ENCODE measurements at regions not wholly inside any gene's neighbourhood (a gene's known extent, or its start where the extent isn't known, plus 50 kb on each side); places are given as distances from the start of the nearest gene placed in this dataset.

GRCh38 chr2:109070290-109070689, 58.7 kb upstream of the SH3RF3 start:
- Histone ChIP-seq H2AFZ (no peak overlapping the region), H3K4me2 (ENCODE audit: unreplicated experiment) (no peak overlapping the region), H4K20me1 (ENCODE audit: insufficient read depth) (no peaks in the 10 kb centered on the region), H3K9me2 (ENCODE audit: insufficient read depth) (no peaks in the 10 kb centered on the region), H3F3A (ENCODE audit: insufficient read depth) (no peaks in the 10 kb centered on the region), H3K27ac (no peak overlapping the region), H3K79me2 (ENCODE audit: insufficient read depth) (no peaks in the 10 kb centered on the region), H3K4me3 (no peak overlapping the region), H3K27me3 (replicated peaks; ENCODE audit: insufficient read depth) (peaks cover 61% of the 10 kb centered on the region), H3K36me3 (ENCODE audit: low read depth) (no peaks in the 10 kb centered on the region), H3K9ac (no peak overlapping the region), H3K4me1 (ENCODE audit: insufficient read depth) (no peaks in the 10 kb centered on the region), H3K9me3 (ENCODE audit: low read depth) (no peaks in the 10 kb centered on the region)
- 30% methylated on average over 6 of the region's 6 CpGs for WGBS, 2 experiments (ENCODE audit: low coverage in 1 of 2, low lambda C conversion rate in 2 of 2, missing lambda C conversion rate in 2 of 2)
- in situ Hi-C loops (cut with MboI), result no loop called here
- TF ChIP-seq EZH2 (IDR thresholded peaks at IDR 0.05; ENCODE audit: insufficient read depth, poor library complexity, severe bottlenecking) (no peak), EZH2phosphoT487 (IDR thresholded peaks at IDR 0.05; ENCODE audit: insufficient read depth, low read depth) (no peak)
- DNase-seq, result no peak

GRCh38 chr2:109069331-109070194, 59.4 kb upstream of the SH3RF3 start:
- no peak overlapping the region for H3K27ac ChIP-seq
- TF ChIP-seq EZH2phosphoT487 (IDR thresholded peaks at IDR 0.05; ENCODE audit: insufficient read depth, low read depth), result no peak
- TF ChIP-seq EZH2 (IDR thresholded peaks at IDR 0.05; ENCODE audit: insufficient read depth, poor library complexity, severe bottlenecking), result no peak
- no peak overlapping the region for H3K4me3 ChIP-seq
- no peak overlapping the region for H3K4me2 ChIP-seq (ENCODE audit: unreplicated experiment)
- H4K20me1 ChIP-seq (ENCODE audit: insufficient read depth), result no peaks in the 10 kb centered on the region
- no peaks in the 10 kb centered on the region for H3K9me2 ChIP-seq (ENCODE audit: insufficient read depth)
- no peaks in the 10 kb centered on the region for H3K4me1 ChIP-seq (ENCODE audit: insufficient read depth)
- 32 to 34% methylated on average over 9 of the region's 9 CpGs for WGBS, 2 experiments (ENCODE audit: low coverage in 1 of 2, low lambda C conversion rate in 2 of 2, missing lambda C conversion rate in 2 of 2)
- H3K9ac ChIP-seq, result no peak overlapping the region
- peaks cover 65% of the 10 kb centered on the region for H3K27me3 ChIP-seq (replicated peaks; ENCODE audit: insufficient read depth)
- in situ Hi-C loops (cut with MboI), result no loop called here
- no peak for DNase-seq
- H3K9me3 ChIP-seq (ENCODE audit: low read depth), result no peaks in the 10 kb centered on the region
- H3F3A ChIP-seq (ENCODE audit: insufficient read depth), result no peaks in the 10 kb centered on the region
- no peaks in the 10 kb centered on the region for H3K36me3 ChIP-seq (ENCODE audit: low read depth)
- H2AFZ ChIP-seq, result no peak overlapping the region
- H3K79me2 ChIP-seq (ENCODE audit: insufficient read depth), result no peaks in the 10 kb centered on the region

GRCh38 chr2:109068811-109069210, 60.2 kb upstream of the SH3RF3 start:
- Histone ChIP-seq H3K27me3 (replicated peaks; ENCODE audit: insufficient read depth) (peaks cover 71% of the 10 kb centered on the region), H2AFZ (no peak overlapping the region), H3K9me2 (ENCODE audit: insufficient read depth) (no peaks in the 10 kb centered on the region), H3K4me3 (no peak overlapping the region), H3K9ac (no peak overlapping the region), H3K9me3 (ENCODE audit: low read depth) (no peaks in the 10 kb centered on the region), H3F3A (ENCODE audit: insufficient read depth) (no peaks in the 10 kb centered on the region), H3K4me1 (ENCODE audit: insufficient read depth) (no peaks in the 10 kb centered on the region), H3K4me2 (ENCODE audit: unreplicated experiment) (no peak overlapping the region), H3K27ac (no peak overlapping the region), H4K20me1 (ENCODE audit: insufficient read depth) (no peaks in the 10 kb centered on the region), H3K79me2 (ENCODE audit: insufficient read depth) (no peaks in the 10 kb centered on the region), H3K36me3 (ENCODE audit: low read depth) (no peaks in the 10 kb centered on the region)
- WGBS, 2 experiments (ENCODE audit: low coverage in 1 of 2, low lambda C conversion rate in 2 of 2, missing lambda C conversion rate in 2 of 2), result 11 to 17% methylated on average over 2 of the region's 2 CpGs
- in situ Hi-C loops (cut with MboI), result no loop called here
- no peak for DNase-seq
- TF ChIP-seq EZH2phosphoT487 (IDR thresholded peaks at IDR 0.05; ENCODE audit: insufficient read depth, low read depth), result no peak
- TF ChIP-seq EZH2 (IDR thresholded peaks at IDR 0.05; ENCODE audit: insufficient read depth, poor library complexity, severe bottlenecking), result no peak

- 55 to 57% methylated on average over 5 of the region's 5 CpGs for WGBS, 2 experiments (ENCODE audit: low coverage in 1 of 2, low lambda C conversion rate in 2 of 2, missing lambda C conversion rate in 2 of 2)
- no peak overlapping the region for H3K4me3 ChIP-seq
- in situ Hi-C loops (cut with MboI), result no loop called here
- no peak overlapping the region for H3K27ac ChIP-seq
- no peak for DNase-seq
- no peak overlapping the region for H3K9ac ChIP-seq
- H3K79me2 ChIP-seq (ENCODE audit: insufficient read depth), result no peaks in the 10 kb centered on the region
- H4K20me1 ChIP-seq (ENCODE audit: insufficient read depth), result no peaks in the 10 kb centered on the region
- no peak overlapping the region for H3K4me2 ChIP-seq (ENCODE audit: unreplicated experiment)
- H3K9me2 ChIP-seq (ENCODE audit: insufficient read depth), result no peaks in the 10 kb centered on the region
- no peaks in the 10 kb centered on the region for H3K36me3 ChIP-seq (ENCODE audit: low read depth)
- no peaks in the 10 kb centered on the region for H3K4me1 ChIP-seq (ENCODE audit: insufficient read depth)
- no peak overlapping the region for H2AFZ ChIP-seq
- no peaks in the 10 kb centered on the region for H3K9me3 ChIP-seq (ENCODE audit: low read depth)
- no peak for TF ChIP-seq EZH2 (IDR thresholded peaks at IDR 0.05; ENCODE audit: insufficient read depth, poor library complexity, severe bottlenecking)
- no peak for TF ChIP-seq EZH2phosphoT487 (IDR thresholded peaks at IDR 0.05; ENCODE audit: insufficient read depth, low read depth)
- peaks cover 76% of the 10 kb centered on the region for H3K27me3 ChIP-seq (replicated peaks; ENCODE audit: insufficient read depth)
- no peaks in the 10 kb centered on the region for H3F3A ChIP-seq (ENCODE audit: insufficient read depth)
Observed at GRCh38 chr2:109067631-109068125, 61.3 kb upstream of the SH3RF3 start.
